ENCODE measurements at regions not wholly inside any gene's neighbourhood (a gene's known extent, or its start where the extent isn't known, plus 50 kb on each side); places are given as distances from the start of the nearest gene placed in this dataset.

DNA sequence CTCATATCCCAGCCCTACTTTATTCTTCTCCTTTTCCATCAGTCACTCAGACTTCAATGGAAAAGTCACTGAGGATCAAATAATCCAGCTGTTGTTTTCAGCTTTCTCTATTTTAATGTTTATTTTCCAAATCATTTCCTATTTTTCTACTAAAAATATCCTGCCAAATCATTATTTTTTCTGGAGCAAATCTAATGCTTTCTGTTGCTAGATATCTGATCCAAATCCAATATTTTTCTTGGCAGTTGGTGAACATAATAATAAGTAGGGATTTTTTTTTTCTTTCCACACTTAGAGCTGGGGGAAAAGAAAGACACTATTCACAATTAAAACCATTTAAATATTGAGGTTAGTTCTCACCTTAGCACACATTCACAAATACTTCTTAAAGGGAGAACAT is 656.1 kb downstream of the DACH1 start:
- no peak overlapping the region for H2AFZ ChIP-seq (ENCODE audit: low read depth)
- CTCF ChIA-PET: no interaction called here
- no peaks in the 10 kb centered on the region for H3K79me2 ChIP-seq (ENCODE audit: insufficient read depth)
- H3K27me3 ChIP-seq (ENCODE audit: insufficient read depth): no peaks in the 10 kb centered on the region
- H3K4me3 ChIP-seq (ENCODE audit: low read depth in 2 of 2, low read length in 1 of 2): no peak overlapping the region
- no peak overlapping the region for H3K4me2 ChIP-seq
- H3K27ac ChIP-seq (ENCODE audit: low read depth in 2 of 2, low read length in 1 of 2): no peak overlapping the region
- no peaks in the 10 kb centered on the region for H3F3A ChIP-seq (replicated peaks; ENCODE audit: insufficient read depth)
- H3K36me3 ChIP-seq (replicated peaks in 1 of 2; ENCODE audit: control insufficient read depth in 1 of 2, insufficient read depth in 2 of 2, low read length in 1 of 2): no peaks in the 10 kb centered on the region
- no peaks in the 10 kb centered on the region for H4K20me1 ChIP-seq (ENCODE audit: insufficient read depth)
- H3K4me1 ChIP-seq (ENCODE audit: control insufficient read depth in 1 of 2, insufficient read depth in 2 of 2, low read depth in 1 of 2, low read length in 1 of 2): no peaks in the 10 kb centered on the region
- no peak for DNase-seq
- no peaks in the 10 kb centered on the region for H3K9me3 ChIP-seq
- TF ChIP-seq MXI1 (IDR thresholded peaks at IDR 0.05; ENCODE audit: low read depth, low read length) (no peak), TAF1 (IDR thresholded peaks at IDR 0.05; ENCODE audit: borderline replicate concordance, low read depth, low read length) (no peak), EZH2phosphoT487 (IDR thresholded peaks at IDR 0.05; ENCODE audit: borderline replicate concordance, low read depth) (no peak), RAD21 (IDR thresholded peaks at IDR 0.05; ENCODE audit: low read length) (no peak), FOXM1 (IDR thresholded peaks at IDR 0.05; ENCODE audit: low read depth) (no peak), GABPA (IDR thresholded peaks at IDR 0.05; ENCODE audit: low read depth) (no peak)
- TF ChIP-seq, protein P1, sequence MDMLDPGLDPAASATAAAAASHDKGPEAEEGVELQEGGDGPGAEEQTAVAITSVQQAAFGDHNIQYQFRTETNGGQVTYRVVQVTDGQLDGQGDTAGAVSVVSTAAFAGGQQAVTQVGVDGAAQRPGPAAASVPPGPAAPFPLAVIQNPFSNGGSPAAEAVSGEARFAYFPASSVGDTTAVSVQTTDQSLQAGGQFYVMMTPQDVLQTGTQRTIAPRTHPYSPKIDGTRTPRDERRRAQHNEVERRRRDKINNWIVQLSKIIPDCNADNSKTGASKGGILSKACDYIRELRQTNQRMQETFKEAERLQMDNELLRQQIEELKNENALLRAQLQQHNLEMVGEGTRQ (IDR thresholded peaks at IDR 0.05; ENCODE audit: borderline replicate concordance, low read depth, low read length): no peak
- TF ChIP-seq, protein P2, sequence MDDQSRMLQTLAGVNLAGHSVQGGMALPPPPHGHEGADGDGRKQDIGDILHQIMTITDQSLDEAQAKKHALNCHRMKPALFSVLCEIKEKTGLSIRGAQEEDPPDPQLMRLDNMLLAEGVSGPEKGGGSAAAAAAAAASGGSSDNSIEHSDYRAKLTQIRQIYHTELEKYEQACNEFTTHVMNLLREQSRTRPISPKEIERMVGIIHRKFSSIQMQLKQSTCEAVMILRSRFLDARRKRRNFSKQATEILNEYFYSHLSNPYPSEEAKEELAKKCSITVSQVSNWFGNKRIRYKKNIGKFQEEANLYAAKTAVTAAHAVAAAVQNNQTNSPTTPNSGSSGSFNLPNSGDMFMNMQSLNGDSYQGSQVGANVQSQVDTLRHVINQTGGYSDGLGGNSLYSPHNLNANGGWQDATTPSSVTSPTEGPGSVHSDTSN (IDR thresholded peaks at IDR 0.05): no peak
- H3K9me2 ChIP-seq: no peaks in the 10 kb centered on the region
- H3K9ac ChIP-seq: no peak overlapping the region
- POLR2A ChIA-PET: no interaction called here

DNA sequence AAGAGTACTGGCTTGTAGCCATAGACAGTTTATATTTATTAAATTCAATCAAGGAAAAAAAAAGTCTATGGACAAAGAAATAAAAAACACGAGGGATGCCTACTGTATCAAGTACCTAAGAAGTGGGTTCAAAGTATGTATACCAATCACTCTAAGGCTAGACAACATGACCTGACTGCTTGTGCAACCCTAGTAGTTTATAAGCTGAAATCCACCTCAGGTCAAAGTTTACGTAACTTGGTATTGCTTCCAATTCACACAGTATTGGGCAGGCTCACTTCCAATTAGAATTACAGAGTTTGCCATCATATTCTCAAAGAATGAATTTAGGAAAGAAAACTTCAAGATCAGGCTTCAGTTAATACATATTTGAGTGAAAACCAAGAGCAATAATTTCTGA is 657.8 kb downstream of the DACH1 start:
- Histone ChIP-seq H3K4me3 (ENCODE audit: low read depth in 2 of 2, low read length in 1 of 2) (no peak overlapping the region), H3K79me2 (ENCODE audit: insufficient read depth) (no peaks in the 10 kb centered on the region), H3K9me2 (no peaks in the 10 kb centered on the region), H3K9ac (no peak overlapping the region), H3K4me2 (no peak overlapping the region), H4K20me1 (ENCODE audit: insufficient read depth) (no peaks in the 10 kb centered on the region), H3K9me3 (no peaks in the 10 kb centered on the region), H3K27me3 (ENCODE audit: insufficient read depth) (no peaks in the 10 kb centered on the region), H2AFZ (ENCODE audit: low read depth) (no peak overlapping the region), H3F3A (replicated peaks; ENCODE audit: insufficient read depth) (no peaks in the 10 kb centered on the region), H3K36me3 (replicated peaks in 1 of 2; ENCODE audit: control insufficient read depth in 1 of 2, insufficient read depth in 2 of 2, low read length in 1 of 2) (no peaks in the 10 kb centered on the region), H3K27ac (ENCODE audit: low read depth in 2 of 2, low read length in 1 of 2) (no peak overlapping the region), H3K4me1 (ENCODE audit: control insufficient read depth in 1 of 2, insufficient read depth in 2 of 2, low read depth in 1 of 2, low read length in 1 of 2) (no peaks in the 10 kb centered on the region)
- DNase-seq: no peak
- ChIA-PET POLR2A (no interaction called here), CTCF (no interaction called here)
- 69% methylated on average over 2 of the region's 2 CpGs for WGBS (ENCODE audit: low lambda C conversion rate)
- TF ChIP-seq EZH2phosphoT487 (IDR thresholded peaks at IDR 0.05; ENCODE audit: borderline replicate concordance, low read depth) (no peak), ELF1 (IDR thresholded peaks at IDR 0.05) (no peak), TEAD4 (IDR thresholded peaks at IDR 0.05; ENCODE audit: borderline replicate concordance, insufficient read depth) (no peak), MXI1 (IDR thresholded peaks at IDR 0.05; ENCODE audit: low read depth, low read length) (no peak), FOXJ3 (CRISPR knock-in tag; IDR thresholded peaks at IDR 0.05) (no peak), FOXM1 (IDR thresholded peaks at IDR 0.05; ENCODE audit: low read depth) (no peak), MAX (IDR thresholded peaks at IDR 0.05; ENCODE audit: low read depth) (no peak), IRF3 (IDR thresholded peaks at IDR 0.05; ENCODE audit: low read depth, low read length) (no peak), TCF12 (IDR thresholded peaks at IDR 0.05) (no peak), CHD2 (IDR thresholded peaks at IDR 0.05; ENCODE audit: low read length, partially characterized antibody) (no peak), USF1 (IDR thresholded peaks at IDR 0.05; ENCODE audit: borderline replicate concordance, low read depth) (no peak), POLR2AphosphoS5 (IDR thresholded peaks at IDR 0.05; ENCODE audit: low read depth, low read length) (no peak)
- TF ChIP-seq, protein P1 (IDR thresholded peaks at IDR 0.05; ENCODE audit: borderline replicate concordance, low read depth, low read length): no peak
- TF ChIP-seq, protein P2 (IDR thresholded peaks at IDR 0.05): no peak
